HepG2 (cell line): ENCODE measurements at regions not wholly inside any gene's neighbourhood (a gene's known extent, or its start where the extent isn't known, plus 50 kb on each side); places are given as distances from the start of the nearest gene placed in this dataset.

Experiments
- ATAC-seq: fragments of 200-7000 bp; cut with Tn5 transposase; 3 replicates; pipeline ENCODE4 v1.9.1; 2020; ENCODE audit warnings: mild to moderate bottlenecking, moderate library complexity
- BruUV-seq: library from RNA; stranded (reverse); fragments of 400-500 nt; replicated peaks from 2 replicates; lab custom pipeline; 2021; lab: Mats Ljungman, UMichigan
- CTCF ChIA-PET: fragments of 300-600 bp; formaldehyde crosslinking; extraction: SDS; loops from one replicate; lab custom pipeline; 2021; ENCODE audit warnings: low total read pairs, inconsistent platforms, low intra/inter-chr PET ratio; lab: Yijun Ruan, JAX
- POLR2A ChIA-PET: fragments of 350-600 bp; sonication (Branson Sonifier 250); formaldehyde crosslinking; loops from one replicate; lab custom pipeline; 2020; ENCODE audit warnings: antibody characterized with exemption, inconsistent platforms; lab: Yijun Ruan, JAX
- DNase-seq: peaks from one replicate; pipeline ENCODE4 v3.0.0-alpha.2; 2015; ENCODE audit warnings: low spot score
- FAIRE-seq: peaks from 3 replicates; lab custom pipeline; 2011; peaks lifted over from hg19 to GRCh38; lab: Jason Lieb, UNC
- H2AFZ ChIP-seq: one replicate; pipeline ENCODE4 v1.6.1; 2011; ENCODE audit warnings: low read length, inconsistent platforms
- H3K27ac ChIP-seq: fragments of 300-600 bp; 3 replicates; pipeline ENCODE4 v1.8.0; 2011; ENCODE audit warnings: mixed run types, mild to moderate bottlenecking, mixed read lengths, low read length, inconsistent platforms; ENCODE audit not compliant: insufficient read depth; ENCODE audit errors: extremely low read length
- H3K27me3 ChIP-seq, 2 experiments: fragments of 200-600 bp in 1 of 2; 2 replicates in 1 of 2; 3 replicates in 1 of 2; pipeline versions ENCODE4 v1.6.0 to v1.8.0; 2011; ENCODE audit warnings: low read length in 2 of 2, mild to moderate bottlenecking in 2 of 2, moderate library complexity in 2 of 2, inconsistent platforms in 1 of 2; ENCODE audit not compliant: insufficient read depth in 2 of 2, control insufficient read depth in 1 of 2
- H3K36me3 ChIP-seq, 2 experiments: fragments of 200-600 bp in 1 of 2; replicated peaks in 1 of 2; 2 replicates in 1 of 2; 3 replicates in 1 of 2; pipeline versions ENCODE4 v1.5.1 to v1.8.0; 2011; ENCODE audit warnings: low read length in 2 of 2, inconsistent platforms in 1 of 2; ENCODE audit not compliant: insufficient read depth in 2 of 2, control insufficient read depth in 1 of 2
- H3K4me1 ChIP-seq: 2 replicates; pipeline ENCODE4 v1.5.1; 2012; ENCODE audit warnings: low read length, inconsistent platforms; ENCODE audit not compliant: insufficient read depth
- H3K4me2 ChIP-seq: 2 replicates; pipeline ENCODE4 v1.6.0; 2011; ENCODE audit warnings: low read depth, low read length, inconsistent platforms
- H3K4me3 ChIP-seq, 3 experiments: fragments of 200-600 bp in 1 of 3; sonication (generic), shearing (Covaris generic) in 1 of 3; replicated peaks in 1 of 3; 2 replicates each; pipeline ENCODE4 v1.5.1; 2011 to 2016; ENCODE audit warnings: low read length in 3 of 3, inconsistent platforms in 2 of 3, low read depth in 2 of 3, mild to moderate bottlenecking in 2 of 3, control low read depth in 1 of 3, mixed read lengths in 1 of 3; ENCODE audit not compliant: insufficient read depth in 1 of 3
- H3K79me2 ChIP-seq: one replicate; pipeline ENCODE4 v1.6.1; 2011; ENCODE audit warnings: low read length, inconsistent platforms; ENCODE audit not compliant: insufficient read depth
- H3K9ac ChIP-seq: 2 replicates; pipeline ENCODE4 v1.6.0; 2011; ENCODE audit warnings: mild to moderate bottlenecking, low read depth, low read length, inconsistent platforms; ENCODE audit not compliant: insufficient read depth
- H3K9me3 ChIP-seq: 2 replicates; pipeline ENCODE4 v1.5.1; 2012; ENCODE audit warnings: mild to moderate bottlenecking, low read length
- H4K20me1 ChIP-seq: 2 replicates; pipeline ENCODE4 v1.6.0; 2011; ENCODE audit warnings: inconsistent platforms, mild to moderate bottlenecking, low read length, moderate library complexity; ENCODE audit not compliant: insufficient read depth
- FOXM1 ChIP-seq: sonication (generic); formaldehyde crosslinking; IDR thresholded peaks from 2 replicates; pipeline ENCODE4 v1.5.0; 2020; ENCODE audit warnings: missing genetic modification reagents
- HHEX ChIP-seq: IDR thresholded peaks from 2 replicates; pipeline ENCODE4 v1.6.1; 2016; ENCODE audit warnings: control low read depth
- PCBP1 ChIP-seq: fragments of 200-400 bp; formaldehyde crosslinking; IDR thresholded peaks from 2 replicates; pipeline ENCODE4 v1.6.1; 2017; ENCODE audit warnings: mild to moderate bottlenecking, low read depth, low read length, borderline replicate concordance
- RAD51 ChIP-seq: fragments of 450-650 bp; IDR thresholded peaks from 2 replicates; pipeline ENCODE4 v1.6.1; 2016; ENCODE audit warnings: borderline replicate concordance
- ZBTB7A ChIP-seq: sonication (generic); formaldehyde crosslinking; IDR thresholded peaks from 2 replicates; pipeline ENCODE4 v1.8.0; 2022; ENCODE audit warnings: mild to moderate bottlenecking, missing genetic modification reagents
- ZGPAT ChIP-seq: IDR thresholded peaks from 2 replicates; pipeline ENCODE4 v1.6.1; 2016; ENCODE audit warnings: mild to moderate bottlenecking
- ZKSCAN1 ChIP-seq: fragments of 150-350 bp; IDR thresholded peaks from 2 replicates; pipeline ENCODE4 v1.6.1; 2014; ENCODE audit warnings: low read length
- WGBS: methylation state at CpG from one replicate; pipeline ENCODE4 v1.1.6; 2017; ENCODE audit warnings: low lambda C conversion rate; 5-methylcytosine and 5-hydroxymethylcytosine counted together
- in situ Hi-C: cut with HindIII; loops from 2 replicates; pipeline ENCODE4 v1.10.0; 2017; ENCODE audit warnings: low pct_unique_long_range_greater_than_20kb; ENCODE audit not compliant: extremely low pct_ligation_motif_present
- intact Hi-C: fragments of 100-400 bp; cut with micrococcal nuclease; formaldehyde crosslinking; loops from one replicate; pipeline ENCODE4 v1.10.0; 2022; ENCODE audit not compliant: unreplicated experiment
- TF ChIP-seq, protein P1 (sequence below): sonication (generic); formaldehyde crosslinking; IDR thresholded peaks from 2 replicates; pipeline ENCODE4 v1.9.0; 2021; ENCODE audit warnings: missing genetic modification reagents, mild to moderate bottlenecking, borderline replicate concordance
- TF ChIP-seq, protein P2 (sequence below): sonication (generic); formaldehyde crosslinking; IDR thresholded peaks from 2 replicates; pipeline ENCODE4 v1.4.0; 2020; ENCODE audit warnings: low read depth, missing genetic modification reagents
- TF ChIP-seq, protein P3 (sequence below): sonication (generic); formaldehyde crosslinking; IDR thresholded peaks from 2 replicates; pipeline ENCODE4 v1.4.0; 2020; ENCODE audit warnings: low read depth, mild to moderate bottlenecking, missing genetic modification reagents
- TF ChIP-seq, protein P4 (sequence below): sonication (generic); formaldehyde crosslinking; IDR thresholded peaks from 2 replicates; pipeline ENCODE4 v1.4.0; 2020; ENCODE audit warnings: missing genetic modification reagents, borderline replicate concordance

- CTCF ChIA-PET: no interaction called here
- in situ Hi-C loops: no loop called here
- TF ChIP-seq, protein P1, sequence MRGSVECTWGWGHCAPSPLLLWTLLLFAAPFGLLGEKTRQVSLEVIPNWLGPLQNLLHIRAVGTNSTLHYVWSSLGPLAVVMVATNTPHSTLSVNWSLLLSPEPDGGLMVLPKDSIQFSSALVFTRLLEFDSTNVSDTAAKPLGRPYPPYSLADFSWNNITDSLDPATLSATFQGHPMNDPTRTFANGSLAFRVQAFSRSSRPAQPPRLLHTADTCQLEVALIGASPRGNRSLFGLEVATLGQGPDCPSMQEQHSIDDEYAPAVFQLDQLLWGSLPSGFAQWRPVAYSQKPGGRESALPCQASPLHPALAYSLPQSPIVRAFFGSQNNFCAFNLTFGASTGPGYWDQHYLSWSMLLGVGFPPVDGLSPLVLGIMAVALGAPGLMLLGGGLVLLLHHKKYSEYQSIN (CRISPR knock-in tag): no peak
- TF ChIP-seq HHEX (CRISPR knock-in tag) (no peak), ZGPAT (no peak), PCBP1 (no peak), ZBTB7A (CRISPR knock-in tag) (no peak), FOXM1 (CRISPR knock-in tag) (no peak), ZKSCAN1 (no peak), RAD51 (no peak)
- TF ChIP-seq, protein P2, sequence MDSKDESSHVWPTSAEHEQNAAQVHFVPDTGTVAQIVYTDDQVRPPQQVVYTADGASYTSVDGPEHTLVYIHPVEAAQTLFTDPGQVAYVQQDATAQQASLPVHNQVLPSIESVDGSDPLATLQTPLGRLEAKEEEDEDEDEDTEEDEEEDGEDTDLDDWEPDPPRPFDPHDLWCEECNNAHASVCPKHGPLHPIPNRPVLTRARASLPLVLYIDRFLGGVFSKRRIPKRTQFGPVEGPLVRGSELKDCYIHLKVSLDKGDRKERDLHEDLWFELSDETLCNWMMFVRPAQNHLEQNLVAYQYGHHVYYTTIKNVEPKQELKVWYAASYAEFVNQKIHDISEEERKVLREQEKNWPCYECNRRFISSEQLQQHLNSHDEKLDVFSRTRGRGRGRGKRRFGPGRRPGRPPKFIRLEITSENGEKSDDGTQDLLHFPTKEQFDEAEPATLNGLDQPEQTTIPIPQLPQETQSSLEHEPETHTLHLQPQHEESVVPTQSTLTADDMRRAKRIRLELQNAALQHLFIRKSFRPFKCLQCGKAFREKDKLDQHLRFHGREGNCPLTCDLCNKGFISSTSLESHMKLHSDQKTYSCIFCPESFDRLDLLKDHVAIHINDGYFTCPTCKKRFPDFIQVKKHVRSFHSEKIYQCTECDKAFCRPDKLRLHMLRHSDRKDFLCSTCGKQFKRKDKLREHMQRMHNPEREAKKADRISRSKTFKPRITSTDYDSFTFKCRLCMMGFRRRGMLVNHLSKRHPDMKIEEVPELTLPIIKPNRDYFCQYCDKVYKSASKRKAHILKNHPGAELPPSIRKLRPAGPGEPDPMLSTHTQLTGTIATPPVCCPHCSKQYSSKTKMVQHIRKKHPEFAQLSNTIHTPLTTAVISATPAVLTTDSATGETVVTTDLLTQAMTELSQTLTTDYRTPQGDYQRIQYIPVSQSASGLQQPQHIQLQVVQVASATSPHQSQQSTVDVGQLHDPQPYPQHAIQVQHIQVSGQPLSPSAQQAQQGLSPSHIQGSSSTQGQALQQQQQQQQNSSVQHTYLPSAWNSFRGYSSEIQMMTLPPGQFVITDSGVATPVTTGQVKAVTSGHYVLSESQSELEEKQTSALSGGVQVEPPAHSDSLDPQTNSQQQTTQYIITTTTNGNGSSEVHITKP (CRISPR knock-in tag): no peak
- TF ChIP-seq, protein P3, sequence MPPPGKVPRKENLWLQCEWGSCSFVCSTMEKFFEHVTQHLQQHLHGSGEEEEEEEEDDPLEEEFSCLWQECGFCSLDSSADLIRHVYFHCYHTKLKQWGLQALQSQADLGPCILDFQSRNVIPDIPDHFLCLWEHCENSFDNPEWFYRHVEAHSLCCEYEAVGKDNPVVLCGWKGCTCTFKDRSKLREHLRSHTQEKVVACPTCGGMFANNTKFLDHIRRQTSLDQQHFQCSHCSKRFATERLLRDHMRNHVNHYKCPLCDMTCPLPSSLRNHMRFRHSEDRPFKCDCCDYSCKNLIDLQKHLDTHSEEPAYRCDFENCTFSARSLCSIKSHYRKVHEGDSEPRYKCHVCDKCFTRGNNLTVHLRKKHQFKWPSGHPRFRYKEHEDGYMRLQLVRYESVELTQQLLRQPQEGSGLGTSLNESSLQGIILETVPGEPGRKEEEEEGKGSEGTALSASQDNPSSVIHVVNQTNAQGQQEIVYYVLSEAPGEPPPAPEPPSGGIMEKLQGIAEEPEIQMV (CRISPR knock-in tag): no peak
- TF ChIP-seq, protein P4, sequence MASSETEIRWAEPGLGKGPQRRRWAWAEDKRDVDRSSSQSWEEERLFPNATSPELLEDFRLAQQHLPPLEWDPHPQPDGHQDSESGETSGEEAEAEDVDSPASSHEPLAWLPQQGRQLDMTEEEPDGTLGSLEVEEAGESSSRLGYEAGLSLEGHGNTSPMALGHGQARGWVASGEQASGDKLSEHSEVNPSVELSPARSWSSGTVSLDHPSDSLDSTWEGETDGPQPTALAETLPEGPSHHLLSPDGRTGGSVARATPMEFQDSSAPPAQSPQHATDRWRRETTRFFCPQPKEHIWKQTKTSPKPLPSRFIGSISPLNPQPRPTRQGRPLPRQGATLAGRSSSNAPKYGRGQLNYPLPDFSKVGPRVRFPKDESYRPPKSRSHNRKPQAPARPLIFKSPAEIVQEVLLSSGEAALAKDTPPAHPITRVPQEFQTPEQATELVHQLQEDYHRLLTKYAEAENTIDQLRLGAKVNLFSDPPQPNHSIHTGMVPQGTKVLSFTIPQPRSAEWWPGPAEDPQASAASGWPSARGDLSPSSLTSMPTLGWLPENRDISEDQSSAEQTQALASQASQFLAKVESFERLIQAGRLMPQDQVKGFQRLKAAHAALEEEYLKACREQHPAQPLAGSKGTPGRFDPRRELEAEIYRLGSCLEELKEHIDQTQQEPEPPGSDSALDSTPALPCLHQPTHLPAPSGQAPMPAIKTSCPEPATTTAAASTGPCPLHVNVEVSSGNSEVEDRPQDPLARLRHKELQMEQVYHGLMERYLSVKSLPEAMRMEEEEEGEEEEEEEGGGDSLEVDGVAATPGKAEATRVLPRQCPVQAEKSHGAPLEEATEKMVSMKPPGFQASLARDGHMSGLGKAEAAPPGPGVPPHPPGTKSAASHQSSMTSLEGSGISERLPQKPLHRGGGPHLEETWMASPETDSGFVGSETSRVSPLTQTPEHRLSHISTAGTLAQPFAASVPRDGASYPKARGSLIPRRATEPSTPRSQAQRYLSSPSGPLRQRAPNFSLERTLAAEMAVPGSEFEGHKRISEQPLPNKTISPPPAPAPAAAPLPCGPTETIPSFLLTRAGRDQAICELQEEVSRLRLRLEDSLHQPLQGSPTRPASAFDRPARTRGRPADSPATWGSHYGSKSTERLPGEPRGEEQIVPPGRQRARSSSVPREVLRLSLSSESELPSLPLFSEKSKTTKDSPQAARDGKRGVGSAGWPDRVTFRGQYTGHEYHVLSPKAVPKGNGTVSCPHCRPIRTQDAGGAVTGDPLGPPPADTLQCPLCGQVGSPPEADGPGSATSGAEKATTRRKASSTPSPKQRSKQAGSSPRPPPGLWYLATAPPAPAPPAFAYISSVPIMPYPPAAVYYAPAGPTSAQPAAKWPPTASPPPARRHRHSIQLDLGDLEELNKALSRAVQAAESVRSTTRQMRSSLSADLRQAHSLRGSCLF (CRISPR knock-in tag): no peak
Measured at GRCh38 chr2:198452327-198452726, 647.9 kb downstream of the PLCL1 start.

More at GRCh38 chr2:198452327-198452726, 647.9 kb downstream of the PLCL1 start:
- Histone ChIP-seq H3K36me3 (no peaks in the 10 kb centered on the region), H3K9me3 (no peaks in the 10 kb centered on the region), H3K4me1 (no peaks in the 10 kb centered on the region), H2AFZ (no peak overlapping the region), H3K9ac (no peak overlapping the region), H3K4me3 (no peak overlapping the region), H3K27me3 (no peaks in the 10 kb centered on the region), H4K20me1 (no peaks in the 10 kb centered on the region), H3K79me2 (no peaks in the 10 kb centered on the region), H3K27ac (no peak overlapping the region), H3K4me2 (no peak overlapping the region)
- POLR2A ChIA-PET: no interaction called here
- 5% methylated on average over 1 of the region's 1 CpG for WGBS
- no TSS peak for BruUV-seq
- DNase-seq: no peak
- no peak for FAIRE-seq
- ATAC-seq: no peak
- intact Hi-C loops: no loop called here
